Esophagus muscularis mucosa (tissue), 4 donors: ENCODE measurements at regions not wholly inside any gene's neighbourhood (a gene's known extent, or its start where the extent isn't known, plus 50 kb on each side); places are given as distances from the start of the nearest gene placed in this dataset.

Source experiments
- EP300 ChIP-seq: sonication (generic); formaldehyde crosslinking; IDR thresholded peaks from one replicate; pipeline ENCODE4 v1.6.1; 2017; ENCODE audit warnings: antibody characterized with exemption
- POLR2A ChIP-seq: fragments of 450-650 bp; IDR thresholded peaks from one replicate; pipeline ENCODE4 v1.6.1; 2017; ENCODE audit warnings: antibody characterized with exemption, moderate library complexity, mild to moderate bottlenecking, low read depth
- TF ChIP-seq, protein P1 (sequence below), 3 experiments: fragments of 200-600 bp in 2 of 3; fragments of 450-650 bp in 1 of 3; sonication (generic) in 2 of 3; IDR thresholded peaks; one replicate each; pipeline ENCODE4 v1.5.1; 2017 to 2019; ENCODE audit warnings: antibody characterized with exemption in 3 of 3, mild to moderate bottlenecking in 2 of 3, moderate library complexity in 1 of 3

GRCh38 chr4:19857991-19858390 is 393.7 kb upstream of the SLIT2 start:
- TF ChIP-seq, protein P1, sequence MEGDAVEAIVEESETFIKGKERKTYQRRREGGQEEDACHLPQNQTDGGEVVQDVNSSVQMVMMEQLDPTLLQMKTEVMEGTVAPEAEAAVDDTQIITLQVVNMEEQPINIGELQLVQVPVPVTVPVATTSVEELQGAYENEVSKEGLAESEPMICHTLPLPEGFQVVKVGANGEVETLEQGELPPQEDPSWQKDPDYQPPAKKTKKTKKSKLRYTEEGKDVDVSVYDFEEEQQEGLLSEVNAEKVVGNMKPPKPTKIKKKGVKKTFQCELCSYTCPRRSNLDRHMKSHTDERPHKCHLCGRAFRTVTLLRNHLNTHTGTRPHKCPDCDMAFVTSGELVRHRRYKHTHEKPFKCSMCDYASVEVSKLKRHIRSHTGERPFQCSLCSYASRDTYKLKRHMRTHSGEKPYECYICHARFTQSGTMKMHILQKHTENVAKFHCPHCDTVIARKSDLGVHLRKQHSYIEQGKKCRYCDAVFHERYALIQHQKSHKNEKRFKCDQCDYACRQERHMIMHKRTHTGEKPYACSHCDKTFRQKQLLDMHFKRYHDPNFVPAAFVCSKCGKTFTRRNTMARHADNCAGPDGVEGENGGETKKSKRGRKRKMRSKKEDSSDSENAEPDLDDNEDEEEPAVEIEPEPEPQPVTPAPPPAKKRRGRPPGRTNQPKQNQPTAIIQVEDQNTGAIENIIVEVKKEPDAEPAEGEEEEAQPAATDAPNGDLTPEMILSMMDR (IDR thresholded peaks at IDR 0.05): no peak
- TF ChIP-seq EP300: no peak
- TF ChIP-seq POLR2A: no peak
